Ureter (tissue), 1 donor: ENCODE measurements at regions not wholly inside any gene's neighbourhood (a gene's known extent, or its start where the extent isn't known, plus 50 kb on each side); places are given as distances from the start of the nearest gene placed in this dataset.
"Not testable (repeated sequence)": the region's sequence is repeated elsewhere in the genome, so short reads cannot be mapped to it uniquely, and the experiment has no call there.

Experiments
- DNase-seq: peaks from one replicate; pipeline ENCODE4 v3.0.0-alpha.2; 2020; ENCODE audit warnings: low spot score
- donor health status: DM: yes; HTN: yes; CAD: no.

DNA sequence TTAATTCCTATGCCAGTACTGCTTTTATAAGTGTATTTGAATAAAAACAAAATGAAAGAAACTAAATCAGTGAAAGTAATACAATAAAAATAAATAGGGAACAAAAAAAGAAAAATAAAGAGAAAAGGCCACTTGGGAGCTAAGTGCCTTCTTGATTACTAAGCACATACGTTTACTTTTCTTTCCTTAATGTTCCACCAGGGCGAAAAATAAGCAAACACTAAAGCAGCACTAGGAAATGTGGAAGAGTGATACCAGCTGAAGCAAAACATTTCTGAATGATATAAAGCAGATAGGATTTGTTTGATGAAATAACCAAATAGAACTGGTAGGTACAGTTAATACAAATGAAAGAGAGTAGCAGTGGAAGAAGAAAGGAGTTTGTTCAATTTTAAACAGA lies 132.8 kb upstream of the ZPLD1 start:
- DNase-seq: no peak

DNA sequence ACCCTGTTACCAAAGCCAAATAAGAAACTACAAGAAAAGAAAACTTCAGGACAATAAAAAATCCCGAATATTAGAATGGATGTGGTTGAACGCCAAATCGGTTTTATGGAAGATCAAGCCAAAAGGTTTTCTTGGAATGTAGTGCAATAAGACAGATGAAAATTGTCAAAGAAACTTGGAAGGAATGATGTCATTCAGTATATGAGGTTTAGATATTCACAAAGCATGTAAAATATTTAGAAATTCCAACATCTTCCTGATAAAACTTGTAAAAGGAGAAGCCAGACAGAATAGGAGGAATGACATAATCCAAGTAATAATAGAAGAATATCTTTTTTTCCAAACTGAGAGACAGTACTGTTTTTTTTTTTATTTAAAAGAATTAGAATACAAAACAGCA lies 130.3 kb upstream of the ZPLD1 start:
- DNase-seq: no peak

GRCh38 chr3:102307442-102307841 lies 127.4 kb upstream of the ZPLD1 start:
- no peak for DNase-seq

DNA sequence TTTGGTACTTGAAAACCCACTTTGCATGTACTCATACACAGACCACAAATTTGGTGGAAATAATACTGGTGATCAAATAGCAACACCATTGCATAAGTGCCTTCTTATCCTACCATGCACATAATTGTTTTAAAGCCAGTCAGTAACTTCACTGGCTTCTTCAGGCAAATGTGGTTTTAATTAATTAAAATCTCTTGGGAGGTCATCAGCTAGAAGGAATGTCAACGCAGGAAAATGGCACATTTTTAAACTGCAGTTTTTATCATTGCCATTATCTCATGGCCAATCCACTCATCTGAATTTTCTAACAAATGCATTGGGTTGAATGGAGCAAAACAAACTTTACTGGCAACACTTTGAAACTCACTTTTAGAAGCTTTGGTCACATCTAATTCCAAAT lies 105.7 kb upstream of the ZPLD1 start:
- no peak for DNase-seq

- DNase-seq: no peak
These were observed 105.3 kb upstream of the ZPLD1 start for GRCh38 chr3:102329561-102329960.

DNA sequence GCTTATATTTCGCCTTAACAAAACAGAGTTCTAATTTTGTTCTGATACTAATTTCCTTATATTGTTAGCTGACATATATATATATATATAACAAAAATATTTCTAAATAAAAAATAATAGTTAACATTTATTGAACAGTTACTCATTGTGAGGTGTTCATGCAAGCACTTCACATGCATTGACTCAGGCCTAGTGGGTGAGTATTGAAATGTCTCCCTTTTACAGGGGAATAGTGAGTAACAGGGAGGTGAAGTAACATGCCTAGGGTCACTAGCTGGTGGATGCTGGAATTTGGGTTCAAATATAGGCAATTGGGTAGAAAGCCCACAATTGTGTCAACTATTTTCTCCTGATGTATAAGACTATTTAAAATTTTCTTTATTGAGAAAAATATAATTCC lies 102.6 kb upstream of the ZPLD1 start:
- no peak for DNase-seq

DNA sequence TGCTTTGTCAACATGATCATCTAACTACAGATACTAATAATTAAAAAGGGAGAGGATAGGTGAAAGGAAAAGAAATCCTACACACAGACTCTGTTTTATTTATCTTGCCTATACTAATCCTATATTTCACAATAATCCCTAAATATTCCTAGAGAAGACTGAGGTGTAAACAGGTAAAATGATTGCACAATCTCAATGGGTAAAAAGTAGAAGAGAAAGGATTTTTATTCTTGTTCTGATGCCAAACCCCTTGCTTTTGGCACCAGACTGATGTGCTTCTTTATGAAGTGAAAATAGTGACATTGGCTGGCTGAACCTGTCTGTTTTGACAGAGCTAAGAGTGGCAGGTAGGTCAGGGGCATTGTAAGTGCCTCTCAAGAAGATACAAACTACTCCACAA lies 101.9 kb upstream of the ZPLD1 start:
- DNase-seq: no peak

- no peak for DNase-seq
These were observed 98.7 kb upstream of the ZPLD1 start for GRCh38 chr3:102336130-102336529.

- no peak for DNase-seq
These were observed 95.1 kb upstream of the ZPLD1 start for GRCh38 chr3:102339671-102340070.

- no peak for DNase-seq
These were observed 87.9 kb upstream of the ZPLD1 start for GRCh38 chr3:102346897-102347296.

GRCh38 chr3:102348904-102349303 lies 85.9 kb upstream of the ZPLD1 start:
- no peak for DNase-seq

- DNase-seq: no peak
These were observed 81.7 kb upstream of the ZPLD1 start for GRCh38 chr3:102353148-102353547.

DNA sequence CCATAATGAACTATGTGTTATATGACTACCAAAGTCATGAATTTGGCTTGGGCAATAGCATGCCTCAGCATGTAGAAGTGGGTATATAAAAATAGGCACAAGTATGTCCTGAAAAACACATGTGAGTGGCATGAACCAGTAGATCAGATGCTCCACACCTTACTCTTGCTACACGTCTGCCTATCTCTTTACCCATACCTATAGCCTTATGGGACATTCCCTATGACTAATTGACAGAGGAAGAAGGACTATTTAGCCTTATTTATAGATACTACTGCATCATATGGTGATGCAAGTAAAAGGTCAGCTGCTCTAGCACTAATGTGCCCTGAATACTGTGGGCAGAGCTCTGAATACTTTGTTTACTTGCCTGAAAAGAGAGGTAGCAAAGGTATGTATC lies 81.0 kb upstream of the ZPLD1 start:
- no peak for DNase-seq

GRCh38 chr3:102354818-102355515 lies 79.8 kb upstream of the ZPLD1 start:
- DNase-seq: no peak

DNA sequence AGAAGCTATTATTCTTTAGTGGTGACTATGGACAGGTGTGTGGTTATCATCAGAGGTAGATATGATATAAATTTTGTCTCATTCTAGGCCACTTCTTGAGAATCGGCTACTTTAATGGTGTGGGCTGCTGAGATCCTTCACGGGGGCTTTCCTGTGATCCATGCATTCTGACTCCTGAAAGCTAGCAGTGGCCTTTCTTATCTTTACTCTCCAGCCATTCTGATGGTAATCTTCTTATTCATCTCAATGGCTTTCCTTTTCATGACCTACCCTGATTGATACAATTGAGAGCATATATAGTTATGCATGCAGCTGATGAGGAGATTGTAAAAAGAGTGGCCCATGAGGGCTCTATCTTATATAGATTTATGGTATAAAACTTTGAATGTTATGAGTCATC lies 78.3 kb upstream of the ZPLD1 start:
- DNase-seq: no peak

DNA sequence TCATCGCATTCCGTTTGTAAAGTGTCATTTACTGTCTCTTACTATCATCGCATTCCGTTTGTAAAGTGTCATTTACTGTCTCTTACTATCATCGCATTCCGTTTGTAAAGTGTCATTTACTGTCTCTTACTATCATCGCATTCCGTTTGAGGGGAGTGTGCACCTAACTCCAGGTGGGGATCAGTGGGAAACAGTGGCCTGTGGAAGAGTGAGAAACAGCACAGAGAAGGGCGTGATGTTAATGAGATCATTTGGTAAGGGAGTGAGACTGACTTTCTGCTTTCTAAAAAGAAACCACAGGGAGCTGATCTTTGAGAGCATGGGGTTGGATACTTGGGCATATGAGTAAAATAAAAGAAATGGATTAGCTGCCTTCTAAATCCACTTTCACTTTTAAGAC lies 77.5 kb upstream of the ZPLD1 start:
- DNase-seq: not testable (repeated sequence)

DNA sequence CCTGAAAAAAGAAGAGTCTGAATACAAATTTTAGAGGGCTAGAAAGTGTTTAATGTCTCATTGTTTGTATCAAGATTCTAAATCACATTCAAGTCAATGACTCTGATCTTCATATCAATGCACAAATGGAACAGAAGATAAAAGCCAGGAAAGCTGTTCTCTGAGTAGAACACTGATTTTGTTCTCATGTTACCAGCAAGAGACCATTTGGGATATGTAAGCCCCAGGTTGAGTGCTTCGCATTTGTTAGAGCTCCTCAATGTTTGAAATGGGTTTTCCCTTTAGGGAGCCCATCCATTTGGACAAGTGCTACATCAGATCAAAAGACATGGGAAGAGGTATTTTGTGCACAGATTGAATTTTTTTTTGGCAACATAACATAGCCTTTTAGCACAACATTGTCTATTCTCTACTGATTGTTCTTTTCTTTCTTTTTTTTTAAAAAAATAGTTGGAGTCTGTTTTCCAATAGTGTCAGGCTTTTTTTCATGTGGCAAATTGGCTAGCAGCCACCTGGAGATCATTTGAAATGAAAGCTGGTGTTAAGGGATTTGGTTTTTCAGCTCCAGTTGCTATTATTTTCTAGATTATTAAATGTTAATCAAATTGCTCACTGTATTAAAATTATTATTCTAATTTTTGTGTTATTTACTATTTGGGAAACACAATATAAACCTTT lies 74.5 kb upstream of the ZPLD1 start:
- no peak for DNase-seq

DNA sequence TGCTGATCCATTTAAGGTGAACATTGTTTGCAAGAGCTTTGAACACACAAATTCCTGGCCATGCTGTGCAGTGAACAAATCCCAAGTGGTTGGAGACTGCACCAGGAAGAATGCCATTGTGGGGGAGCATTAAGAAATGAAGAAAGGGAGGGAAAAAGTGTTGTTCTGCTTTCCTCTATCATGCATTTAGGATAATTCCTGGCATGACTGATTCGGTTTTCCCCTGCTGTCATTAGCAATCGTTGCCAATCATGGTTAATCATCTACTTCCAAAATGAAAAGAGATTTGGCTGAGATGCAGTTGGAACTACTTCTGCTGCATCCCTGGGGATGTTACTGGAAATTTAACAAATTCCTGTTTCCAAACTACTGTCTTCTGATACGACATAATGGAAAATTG lies 73.7 kb upstream of the ZPLD1 start:
- no peak for DNase-seq

DNA sequence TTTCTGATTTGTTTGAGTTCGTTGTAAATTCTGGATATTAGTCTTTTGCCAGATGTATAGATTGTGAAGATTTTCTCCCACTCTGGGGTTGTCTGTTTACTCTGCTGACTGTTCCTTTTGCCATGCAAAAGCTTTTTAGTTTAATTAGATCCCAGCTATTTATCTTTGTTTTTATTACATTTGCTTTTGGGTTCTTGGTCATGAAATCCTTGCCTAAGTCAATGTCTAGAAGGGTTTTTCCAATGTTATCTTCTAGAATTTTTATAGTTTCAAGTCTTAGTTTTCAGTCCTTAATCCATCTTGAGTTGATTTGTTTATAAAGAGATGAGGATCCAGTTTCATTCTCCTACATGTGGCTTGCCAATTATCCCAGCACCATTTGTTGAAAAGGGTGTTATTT lies 68.7 kb upstream of the ZPLD1 start:
- not testable (repeated sequence) for DNase-seq

DNA sequence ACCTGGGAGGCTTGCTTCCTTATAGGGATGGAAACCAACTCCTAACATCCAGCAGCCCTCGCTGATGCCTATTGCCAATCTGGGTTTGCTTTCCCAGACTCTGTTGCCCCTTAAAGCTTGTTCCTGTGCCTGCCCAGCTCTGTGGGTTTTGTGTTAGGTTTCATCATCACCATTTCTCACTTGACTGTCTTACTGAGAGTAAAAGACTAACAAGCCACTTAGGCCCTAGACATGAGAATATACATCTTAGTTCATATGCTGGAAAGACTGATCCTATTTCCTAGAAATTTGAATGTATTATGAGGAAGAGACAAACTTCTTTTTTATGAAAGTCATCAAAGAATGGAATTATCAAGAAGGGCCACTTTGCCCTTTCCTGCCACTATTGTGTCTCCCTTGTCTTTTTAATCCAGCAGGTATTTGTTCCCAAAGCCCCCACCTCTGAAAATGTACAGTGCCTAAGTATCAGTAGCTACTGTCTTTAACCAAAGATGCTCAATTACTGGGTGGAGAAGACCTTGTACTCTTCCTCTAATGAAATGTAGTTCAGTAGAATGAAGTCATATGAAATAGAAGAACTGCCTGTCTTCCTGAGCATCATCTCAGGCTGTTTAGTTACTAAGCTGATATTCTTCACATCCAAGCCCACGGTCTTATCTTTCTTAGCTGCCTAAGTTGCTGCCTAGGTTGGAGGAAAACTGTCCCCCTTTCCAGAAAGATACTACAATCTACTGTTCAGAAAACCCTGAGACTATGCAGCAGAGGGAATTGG lies 59.8 kb upstream of the ZPLD1 start:
- no peak for DNase-seq

DNA sequence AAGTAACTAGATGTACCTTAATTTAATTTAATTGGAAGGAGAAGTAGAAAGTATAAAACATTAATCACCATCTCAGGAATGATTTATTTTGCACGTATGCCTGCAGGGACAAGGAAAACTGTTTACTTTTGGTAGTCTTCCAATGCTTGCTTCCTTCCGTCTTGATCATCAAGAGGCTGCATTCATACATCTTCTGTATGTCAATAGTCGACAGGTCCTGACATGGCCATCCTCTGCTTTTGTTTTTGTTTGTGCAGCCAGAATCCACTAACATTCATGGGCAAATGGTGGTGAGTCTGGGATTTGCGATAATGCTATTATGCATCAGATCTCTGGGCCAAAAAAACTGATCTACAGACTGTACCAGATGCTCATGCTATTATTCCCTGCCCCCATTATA lies 56.6 kb upstream of the ZPLD1 start:
- DNase-seq: no peak

GRCh38 chr3:102382201-102382600 lies 52.6 kb upstream of the ZPLD1 start:
- not testable (repeated sequence) for DNase-seq
